ENCODE measurements at regions not wholly inside any gene's neighbourhood (a gene's known extent, or its start where the extent isn't known, plus 50 kb on each side); places are given as distances from the start of the nearest gene placed in this dataset.

DNA sequence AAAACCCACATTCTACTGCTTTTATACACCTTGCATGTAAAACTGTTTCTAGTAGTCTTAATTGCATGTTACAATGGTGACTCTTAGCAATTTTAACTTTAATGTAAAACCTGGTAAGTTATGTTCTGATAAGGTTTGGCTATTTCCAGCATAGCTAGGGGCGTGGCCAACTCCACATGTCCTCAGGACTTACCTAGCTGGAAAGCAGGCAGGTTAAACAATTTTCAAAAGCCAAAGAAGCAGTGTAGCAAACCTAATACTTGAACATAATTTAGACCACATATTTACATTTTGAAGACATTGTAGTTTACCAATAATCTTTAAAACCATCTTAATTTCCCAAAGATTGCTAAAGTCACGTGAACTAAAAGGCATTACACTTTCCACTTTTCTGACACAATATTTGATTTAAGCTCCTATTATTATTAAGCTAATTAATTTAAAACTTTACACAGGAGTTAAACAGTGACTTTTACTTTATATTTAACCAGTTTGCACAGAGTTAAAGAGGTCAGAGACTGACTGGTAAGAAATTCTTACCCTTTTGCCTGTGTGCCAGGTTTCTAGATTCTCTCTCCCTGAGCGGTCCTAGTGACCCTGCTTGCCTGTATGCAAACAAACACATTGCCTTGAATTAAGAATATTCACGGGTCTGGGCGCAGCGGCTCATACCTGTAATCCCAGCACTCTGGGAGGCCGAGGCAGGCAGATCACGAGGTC lies 88.2 kb downstream of the GLUD2 start:
- H3K27ac ChIP-seq: no peak overlapping the region
- TF ChIP-seq, protein P1, sequence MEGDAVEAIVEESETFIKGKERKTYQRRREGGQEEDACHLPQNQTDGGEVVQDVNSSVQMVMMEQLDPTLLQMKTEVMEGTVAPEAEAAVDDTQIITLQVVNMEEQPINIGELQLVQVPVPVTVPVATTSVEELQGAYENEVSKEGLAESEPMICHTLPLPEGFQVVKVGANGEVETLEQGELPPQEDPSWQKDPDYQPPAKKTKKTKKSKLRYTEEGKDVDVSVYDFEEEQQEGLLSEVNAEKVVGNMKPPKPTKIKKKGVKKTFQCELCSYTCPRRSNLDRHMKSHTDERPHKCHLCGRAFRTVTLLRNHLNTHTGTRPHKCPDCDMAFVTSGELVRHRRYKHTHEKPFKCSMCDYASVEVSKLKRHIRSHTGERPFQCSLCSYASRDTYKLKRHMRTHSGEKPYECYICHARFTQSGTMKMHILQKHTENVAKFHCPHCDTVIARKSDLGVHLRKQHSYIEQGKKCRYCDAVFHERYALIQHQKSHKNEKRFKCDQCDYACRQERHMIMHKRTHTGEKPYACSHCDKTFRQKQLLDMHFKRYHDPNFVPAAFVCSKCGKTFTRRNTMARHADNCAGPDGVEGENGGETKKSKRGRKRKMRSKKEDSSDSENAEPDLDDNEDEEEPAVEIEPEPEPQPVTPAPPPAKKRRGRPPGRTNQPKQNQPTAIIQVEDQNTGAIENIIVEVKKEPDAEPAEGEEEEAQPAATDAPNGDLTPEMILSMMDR (IDR thresholded peaks at IDR 0.05): no peak
- H3K36me3 ChIP-seq: no peaks in the 10 kb centered on the region
- DNase-seq (ENCODE audit: low spot score): no peak
- no peaks in the 10 kb centered on the region for H3K4me1 ChIP-seq (ENCODE audit: control insufficient read depth in 1 of 2, low read depth in 2 of 2)
- H3K4me3 ChIP-seq: no peak overlapping the region
- ATAC-seq (ENCODE audit: insufficient number of reproducible peaks, low FRiP score, low read depth): no peak
- no peaks in the 10 kb centered on the region for H3K9me3 ChIP-seq
- no peaks in the 10 kb centered on the region for H3K27me3 ChIP-seq (replicated peaks; ENCODE audit: insufficient read depth)

DNA sequence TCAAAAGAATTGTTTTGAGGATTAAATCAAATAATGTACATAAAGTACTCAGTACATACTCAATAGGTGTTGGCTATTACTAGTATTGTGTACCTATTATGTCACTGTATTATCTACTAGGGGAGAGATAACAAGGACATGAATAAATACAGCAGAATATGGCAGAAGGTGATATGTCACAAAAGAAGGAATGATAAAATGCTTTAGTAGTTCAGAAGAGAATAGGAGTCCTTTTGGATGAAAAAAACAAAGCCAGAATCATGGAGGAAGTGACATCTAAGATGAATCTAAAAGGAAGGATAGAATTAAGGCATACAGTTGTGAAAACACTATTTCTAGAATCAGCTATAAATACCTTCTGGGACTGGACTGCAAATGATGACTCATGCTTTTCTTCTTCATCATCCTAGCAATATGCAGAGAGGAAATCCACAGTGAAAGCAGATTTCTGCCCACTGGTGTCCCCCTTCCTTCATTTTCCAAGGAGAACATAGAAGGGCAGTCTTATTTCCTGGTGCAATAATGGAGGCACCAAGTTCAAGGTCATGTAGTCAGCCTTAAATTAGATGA lies 98.7 kb downstream of the GLUD2 start:
- ATAC-seq (ENCODE audit: insufficient number of reproducible peaks, low FRiP score, low read depth): no peak
- H3K4me1 ChIP-seq (ENCODE audit: control insufficient read depth in 1 of 2, low read depth in 2 of 2): no peaks in the 10 kb centered on the region
- no peaks in the 10 kb centered on the region for H3K27me3 ChIP-seq (replicated peaks; ENCODE audit: insufficient read depth)
- DNase-seq (ENCODE audit: low spot score): no peak
- H3K36me3 ChIP-seq: no peaks in the 10 kb centered on the region
- H3K4me3 ChIP-seq: no peak overlapping the region
- TF ChIP-seq, protein P1 (IDR thresholded peaks at IDR 0.05): no peak
- H3K27ac ChIP-seq: no peak overlapping the region
- no peaks in the 10 kb centered on the region for H3K9me3 ChIP-seq

DNA sequence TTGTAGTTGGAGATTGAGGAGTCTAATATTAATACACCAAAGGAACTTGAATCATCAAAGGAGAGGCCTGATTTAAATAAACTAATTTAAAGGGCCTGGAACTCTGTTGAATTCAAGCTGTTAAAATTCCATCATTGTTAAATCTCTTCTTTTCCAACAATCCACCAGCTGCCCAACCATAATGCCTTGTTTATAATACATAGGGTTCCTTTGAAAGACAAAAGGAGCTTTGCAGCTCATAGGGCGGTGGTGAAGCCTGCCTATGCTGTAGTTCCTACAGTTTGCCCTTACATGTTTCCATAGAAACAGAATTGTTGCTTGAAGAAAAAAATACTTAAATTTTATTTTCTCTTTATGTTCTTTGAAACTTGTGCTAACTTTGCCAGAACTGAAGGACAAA lies 102.8 kb downstream of the GLUD2 start:
- ATAC-seq (ENCODE audit: insufficient number of reproducible peaks, low FRiP score, low read depth) (no peak), DNase-seq (ENCODE audit: low spot score) (no peak)
- Histone ChIP-seq H3K9me3 (no peaks in the 10 kb centered on the region), H3K4me3 (no peak overlapping the region), H3K4me1 (ENCODE audit: control insufficient read depth in 1 of 2, low read depth in 2 of 2) (no peaks in the 10 kb centered on the region), H3K27ac (no peak overlapping the region), H3K36me3 (no peaks in the 10 kb centered on the region), H3K27me3 (replicated peaks; ENCODE audit: insufficient read depth) (no peaks in the 10 kb centered on the region)
- TF ChIP-seq, protein P1 (IDR thresholded peaks at IDR 0.05): no peak

DNA sequence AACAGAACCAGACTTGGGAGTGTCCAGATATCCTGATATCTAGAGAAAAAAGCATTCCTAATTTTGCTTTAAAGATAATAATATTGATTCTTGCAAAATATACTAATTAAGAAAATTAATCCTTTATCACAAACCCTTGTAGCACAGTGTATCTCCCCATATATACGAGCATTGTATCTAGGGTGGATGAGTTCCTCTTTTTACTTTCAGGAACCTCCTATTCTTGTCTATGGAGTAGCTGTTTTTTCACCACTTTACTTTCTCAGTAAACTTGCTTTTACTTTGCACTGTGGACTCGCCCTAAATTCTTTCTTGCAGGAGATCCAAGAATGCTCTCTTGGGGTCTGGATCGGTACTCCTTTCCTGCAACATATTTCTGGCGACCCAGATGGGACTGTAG lies 103.9 kb downstream of the GLUD2 start:
- DNase-seq (ENCODE audit: low spot score) (no peak), ATAC-seq (ENCODE audit: insufficient number of reproducible peaks, low FRiP score, low read depth) (no peak)
- Histone ChIP-seq H3K36me3 (no peaks in the 10 kb centered on the region), H3K4me1 (ENCODE audit: control insufficient read depth in 1 of 2, low read depth in 2 of 2) (no peaks in the 10 kb centered on the region), H3K27ac (no peak overlapping the region), H3K9me3 (no peaks in the 10 kb centered on the region), H3K4me3 (no peak overlapping the region), H3K27me3 (replicated peaks; ENCODE audit: insufficient read depth) (no peaks in the 10 kb centered on the region)
- TF ChIP-seq, protein P1 (IDR thresholded peaks at IDR 0.05): no peak

DNA sequence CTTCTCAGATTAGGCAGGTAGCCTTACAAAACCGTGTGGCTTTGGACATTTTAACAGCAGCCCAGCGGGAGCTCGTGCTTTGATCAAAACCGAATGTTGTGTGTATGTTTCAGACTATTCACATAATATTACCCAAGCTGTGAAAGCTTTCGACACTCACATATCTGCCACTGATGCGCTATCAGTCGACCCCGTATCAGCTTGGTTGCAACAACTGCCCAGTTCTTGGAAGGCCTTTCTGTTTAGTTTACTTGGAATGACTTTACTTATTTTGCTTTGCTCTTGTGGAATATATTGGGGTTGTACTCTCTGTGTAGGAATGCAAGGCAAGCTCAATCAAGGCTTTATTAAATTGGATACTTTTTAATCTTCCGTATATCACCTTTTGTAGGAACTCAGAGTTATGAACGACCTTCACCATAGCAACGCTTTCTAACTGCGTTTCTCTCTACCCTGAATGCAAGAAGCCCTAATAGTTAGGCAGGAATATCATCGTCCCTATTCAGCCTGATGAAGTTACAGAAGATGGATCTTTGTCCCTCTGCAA lies 107.5 kb downstream of the GLUD2 start:
- DNase-seq (ENCODE audit: low spot score) (no peak), ATAC-seq (ENCODE audit: insufficient number of reproducible peaks, low FRiP score, low read depth) (no peak)
- TF ChIP-seq, protein P1 (IDR thresholded peaks at IDR 0.05): no peak
- Histone ChIP-seq H3K27ac (no peak overlapping the region), H3K36me3 (no peaks in the 10 kb centered on the region), H3K9me3 (no peaks in the 10 kb centered on the region), H3K27me3 (replicated peaks; ENCODE audit: insufficient read depth) (no peaks in the 10 kb centered on the region), H3K4me1 (ENCODE audit: control insufficient read depth in 1 of 2, low read depth in 2 of 2) (no peaks in the 10 kb centered on the region), H3K4me3 (no peak overlapping the region)
